LNCAP (cell line): ENCODE measurements at regions not wholly inside any gene's neighbourhood (a gene's known extent, or its start where the extent isn't known, plus 50 kb on each side); places are given as distances from the start of the nearest gene placed in this dataset.

ENCODE experiments used
- TF ChIP-seq, protein P1 (sequence below): fragments of 450-650 bp; IDR thresholded peaks from 2 replicates; pipeline ENCODE4 v1.5.1; 2017; ENCODE audit warnings: mild to moderate bottlenecking

GRCh38 chr3:152636651-152637050 lies 198.3 kb upstream of the P2RY1 start:
- TF ChIP-seq, protein P1, sequence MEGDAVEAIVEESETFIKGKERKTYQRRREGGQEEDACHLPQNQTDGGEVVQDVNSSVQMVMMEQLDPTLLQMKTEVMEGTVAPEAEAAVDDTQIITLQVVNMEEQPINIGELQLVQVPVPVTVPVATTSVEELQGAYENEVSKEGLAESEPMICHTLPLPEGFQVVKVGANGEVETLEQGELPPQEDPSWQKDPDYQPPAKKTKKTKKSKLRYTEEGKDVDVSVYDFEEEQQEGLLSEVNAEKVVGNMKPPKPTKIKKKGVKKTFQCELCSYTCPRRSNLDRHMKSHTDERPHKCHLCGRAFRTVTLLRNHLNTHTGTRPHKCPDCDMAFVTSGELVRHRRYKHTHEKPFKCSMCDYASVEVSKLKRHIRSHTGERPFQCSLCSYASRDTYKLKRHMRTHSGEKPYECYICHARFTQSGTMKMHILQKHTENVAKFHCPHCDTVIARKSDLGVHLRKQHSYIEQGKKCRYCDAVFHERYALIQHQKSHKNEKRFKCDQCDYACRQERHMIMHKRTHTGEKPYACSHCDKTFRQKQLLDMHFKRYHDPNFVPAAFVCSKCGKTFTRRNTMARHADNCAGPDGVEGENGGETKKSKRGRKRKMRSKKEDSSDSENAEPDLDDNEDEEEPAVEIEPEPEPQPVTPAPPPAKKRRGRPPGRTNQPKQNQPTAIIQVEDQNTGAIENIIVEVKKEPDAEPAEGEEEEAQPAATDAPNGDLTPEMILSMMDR = no peak

DNA sequence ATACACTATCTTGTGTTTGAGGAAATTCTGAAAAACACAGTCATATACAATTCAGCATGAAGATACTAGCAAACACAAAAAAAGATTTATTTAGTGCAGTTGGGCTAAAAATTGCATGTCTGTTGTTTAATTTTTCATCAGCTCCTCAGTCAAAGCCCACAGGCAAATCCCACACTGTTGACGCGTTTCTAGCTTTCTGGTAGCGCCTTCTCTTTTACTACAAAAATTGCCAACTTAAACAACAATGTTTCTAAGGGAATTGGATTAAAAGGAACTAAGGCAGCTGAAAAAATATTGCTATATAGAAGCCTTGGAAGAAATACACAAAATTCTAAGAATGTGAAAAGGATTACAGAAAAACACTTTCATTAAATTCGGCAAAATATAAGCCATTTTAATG lies 196.7 kb upstream of the P2RY1 start:
- TF ChIP-seq, protein P1 = no peak

DNA sequence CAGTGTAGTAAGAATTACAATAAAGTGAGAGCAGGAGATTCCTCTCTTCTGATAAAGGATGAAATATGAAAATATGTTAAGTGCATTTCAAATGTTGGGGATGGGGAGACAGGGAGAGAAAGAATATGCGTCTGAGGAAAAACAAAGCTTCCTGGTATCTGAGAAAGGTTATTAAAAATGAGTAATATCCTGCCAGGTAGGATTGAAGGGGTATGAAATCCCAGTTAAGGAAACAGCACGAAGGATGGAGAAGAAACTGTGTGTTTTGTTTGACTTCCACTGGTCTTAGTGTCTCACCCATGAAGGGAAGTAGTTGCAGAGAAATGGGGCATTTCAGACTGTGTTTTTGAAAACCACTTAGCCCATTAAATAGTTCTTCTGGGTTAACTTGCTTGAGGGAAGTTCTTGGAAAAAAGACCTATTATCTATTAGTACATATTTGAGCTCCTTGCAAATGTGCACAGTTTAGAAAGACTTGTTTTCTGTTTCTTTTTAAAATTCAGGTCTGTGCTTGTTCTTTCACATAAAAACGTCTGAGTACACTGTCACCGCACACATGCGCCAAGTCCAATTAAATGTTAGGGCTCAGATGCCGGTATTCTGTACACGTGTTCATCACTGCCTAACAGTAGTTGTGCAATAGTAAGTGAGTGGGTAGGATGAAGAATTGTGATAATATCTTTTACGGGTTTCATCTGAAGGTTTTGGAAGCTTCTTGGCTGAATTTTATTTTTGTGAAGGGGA lies 196.1 kb upstream of the P2RY1 start:
- TF ChIP-seq, protein P1 = no peak

- TF ChIP-seq, protein P1 = no peak
Observed at GRCh38 chr3:152641198-152641597, 193.7 kb upstream of the P2RY1 start.

DNA sequence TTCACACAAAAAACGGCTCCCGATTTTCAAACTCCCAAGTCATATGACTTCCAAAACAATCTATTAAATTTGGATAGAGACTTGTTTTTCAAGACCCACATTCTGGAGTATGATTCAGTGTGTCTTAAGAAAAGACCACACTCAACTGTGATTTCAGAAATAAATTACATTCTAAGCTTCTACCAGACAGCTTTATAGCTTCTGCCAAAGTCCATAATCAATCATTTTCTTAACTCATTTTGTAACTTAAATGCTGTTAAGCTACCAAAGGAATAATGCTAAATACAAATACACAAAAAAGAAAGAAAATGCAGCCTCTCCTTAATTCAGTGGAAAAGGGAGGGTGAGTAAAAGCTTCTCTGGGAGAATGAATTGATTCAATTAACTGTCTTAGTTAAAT lies 192.3 kb upstream of the P2RY1 start:
- TF ChIP-seq, protein P1 = no peak

- TF ChIP-seq, protein P1 = no peak
Observed at GRCh38 chr3:152644478-152644877, 190.5 kb upstream of the P2RY1 start.

GRCh38 chr3:152646004-152646403 lies 188.9 kb upstream of the P2RY1 start:
- TF ChIP-seq, protein P1 = no peak

GRCh38 chr3:152650177-152650576 lies 184.8 kb upstream of the P2RY1 start:
- TF ChIP-seq, protein P1 = no peak
